ENCODE measurements at regions not wholly inside any gene's neighbourhood (a gene's known extent, or its start where the extent isn't known, plus 50 kb on each side); places are given as distances from the start of the nearest gene placed in this dataset.

DNA sequence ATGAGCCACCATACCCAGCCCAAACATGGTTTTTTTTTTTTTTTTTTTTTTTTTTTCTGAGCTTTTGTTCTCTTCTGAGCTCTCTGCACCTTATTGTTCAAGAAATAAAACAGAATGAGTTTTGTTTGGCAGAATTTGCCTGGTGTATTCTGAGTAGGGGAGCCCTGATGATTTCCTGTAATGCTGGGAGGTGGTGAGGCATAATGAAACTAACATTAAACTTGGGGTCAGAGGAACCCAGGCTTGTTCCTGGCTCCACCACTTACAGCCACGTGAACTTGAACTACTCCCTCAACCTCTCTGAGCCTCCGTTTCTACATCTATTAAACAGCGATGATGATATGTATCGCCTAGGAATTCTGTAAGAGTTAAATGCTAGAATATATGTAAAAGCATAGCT is 276.3 kb upstream of the CRY1 start:
- Histone ChIP-seq H3K36me3 (no peaks in the 10 kb centered on the region), H3K9me3 (no peaks in the 10 kb centered on the region), H3K27me3 (no peaks in the 10 kb centered on the region), H3K27ac (no peak overlapping the region), H3K4me3 (no peak overlapping the region), H3K4me1 (peaks cover 4% of the 10 kb centered on the region)
- TF ChIP-seq, protein P1, sequence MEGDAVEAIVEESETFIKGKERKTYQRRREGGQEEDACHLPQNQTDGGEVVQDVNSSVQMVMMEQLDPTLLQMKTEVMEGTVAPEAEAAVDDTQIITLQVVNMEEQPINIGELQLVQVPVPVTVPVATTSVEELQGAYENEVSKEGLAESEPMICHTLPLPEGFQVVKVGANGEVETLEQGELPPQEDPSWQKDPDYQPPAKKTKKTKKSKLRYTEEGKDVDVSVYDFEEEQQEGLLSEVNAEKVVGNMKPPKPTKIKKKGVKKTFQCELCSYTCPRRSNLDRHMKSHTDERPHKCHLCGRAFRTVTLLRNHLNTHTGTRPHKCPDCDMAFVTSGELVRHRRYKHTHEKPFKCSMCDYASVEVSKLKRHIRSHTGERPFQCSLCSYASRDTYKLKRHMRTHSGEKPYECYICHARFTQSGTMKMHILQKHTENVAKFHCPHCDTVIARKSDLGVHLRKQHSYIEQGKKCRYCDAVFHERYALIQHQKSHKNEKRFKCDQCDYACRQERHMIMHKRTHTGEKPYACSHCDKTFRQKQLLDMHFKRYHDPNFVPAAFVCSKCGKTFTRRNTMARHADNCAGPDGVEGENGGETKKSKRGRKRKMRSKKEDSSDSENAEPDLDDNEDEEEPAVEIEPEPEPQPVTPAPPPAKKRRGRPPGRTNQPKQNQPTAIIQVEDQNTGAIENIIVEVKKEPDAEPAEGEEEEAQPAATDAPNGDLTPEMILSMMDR (IDR thresholded peaks at IDR 0.05), result no peak
- TF ChIP-seq EP300 (IDR thresholded peaks at IDR 0.05) (no peak), POLR2A (IDR thresholded peaks at IDR 0.05) (no peak), POLR2AphosphoS5 (IDR thresholded peaks at IDR 0.05) (no peak)
- DNase-seq (ENCODE audit: low spot score in 2 of 2), result no peak
- 90% methylated on average over 4 of the region's 4 CpGs for WGBS

DNA sequence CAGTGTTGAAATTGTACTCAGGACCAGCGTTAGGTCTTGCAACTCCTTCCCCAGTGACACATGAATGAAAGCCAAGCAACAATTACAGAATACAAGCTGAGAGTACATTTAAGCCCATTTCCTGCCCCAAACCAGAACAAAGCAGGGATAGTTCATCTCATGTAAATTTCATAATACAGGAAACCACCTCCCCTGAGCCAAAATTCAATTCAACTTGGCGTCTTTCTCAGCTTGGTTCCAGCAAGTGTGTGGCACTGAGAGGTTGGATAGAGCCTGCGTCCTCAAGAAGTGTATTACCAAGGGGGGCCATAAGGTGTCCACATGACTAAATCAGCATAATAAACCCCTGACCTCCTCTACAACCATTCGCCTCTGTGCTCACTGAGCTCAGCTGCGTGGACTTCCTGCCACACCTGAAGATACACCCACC is 278.9 kb upstream of the CRY1 start:
- TF ChIP-seq, protein P1 (IDR thresholded peaks at IDR 0.05), result no peak
- no peak for TF ChIP-seq EP300 (IDR thresholded peaks at IDR 0.05)
- no peak for TF ChIP-seq POLR2A (IDR thresholded peaks at IDR 0.05)
- Histone ChIP-seq H3K36me3 (no peaks in the 10 kb centered on the region), H3K27ac (no peak overlapping the region), H3K4me3 (no peak overlapping the region), H3K27me3 (no peaks in the 10 kb centered on the region), H3K9me3 (no peaks in the 10 kb centered on the region), H3K4me1 (peaks cover 4% of the 10 kb centered on the region)
- WGBS, result 34% methylated on average over 5 of the region's 5 CpGs
- DNase-seq (ENCODE audit: low spot score in 2 of 2), result no peak

DNA sequence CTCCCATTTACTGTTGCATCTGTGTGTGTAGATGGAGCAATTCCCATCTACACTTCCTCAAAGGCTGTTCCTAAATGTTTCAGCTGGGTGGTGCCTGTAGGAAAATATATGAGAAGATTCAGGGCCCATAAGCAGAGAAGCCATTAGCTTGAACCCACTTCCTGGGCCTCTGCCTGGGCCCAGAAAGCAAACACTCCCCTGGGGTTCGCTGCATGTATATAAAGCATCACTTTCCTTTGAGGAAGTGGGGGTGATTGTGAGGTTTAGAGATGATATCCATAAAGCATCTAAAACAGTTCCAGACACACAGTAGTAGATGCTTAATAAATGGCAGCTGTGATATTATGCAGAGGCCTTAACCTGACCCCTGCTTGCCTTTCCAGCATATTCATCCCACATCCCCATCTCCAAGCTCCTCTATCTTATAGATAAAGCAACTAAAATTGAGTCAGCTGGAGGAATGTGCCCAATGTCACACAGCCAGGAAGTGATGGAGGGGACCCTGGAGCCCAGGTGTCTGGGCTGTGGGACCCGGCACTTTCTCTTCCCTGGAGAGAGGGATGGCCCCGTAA is 280.0 kb upstream of the CRY1 start:
- TF ChIP-seq POLR2AphosphoS5 (IDR thresholded peaks at IDR 0.05), result no peak
- TF ChIP-seq EP300 (IDR thresholded peaks at IDR 0.05), result no peak
- TF ChIP-seq, protein P1 (IDR thresholded peaks at IDR 0.05), result no peak
- no peak for TF ChIP-seq POLR2A (IDR thresholded peaks at IDR 0.05)
- Histone ChIP-seq H3K4me3 (no peak overlapping the region), H3K4me1 (peaks cover 4% of the 10 kb centered on the region), H3K27ac (no peak overlapping the region), H3K9me3 (no peaks in the 10 kb centered on the region), H3K36me3 (no peaks in the 10 kb centered on the region), H3K27me3 (no peaks in the 10 kb centered on the region)
- WGBS, result 78% methylated on average over 2 of the region's 3 CpGs
- no peak for DNase-seq (ENCODE audit: low spot score in 2 of 2)

DNA sequence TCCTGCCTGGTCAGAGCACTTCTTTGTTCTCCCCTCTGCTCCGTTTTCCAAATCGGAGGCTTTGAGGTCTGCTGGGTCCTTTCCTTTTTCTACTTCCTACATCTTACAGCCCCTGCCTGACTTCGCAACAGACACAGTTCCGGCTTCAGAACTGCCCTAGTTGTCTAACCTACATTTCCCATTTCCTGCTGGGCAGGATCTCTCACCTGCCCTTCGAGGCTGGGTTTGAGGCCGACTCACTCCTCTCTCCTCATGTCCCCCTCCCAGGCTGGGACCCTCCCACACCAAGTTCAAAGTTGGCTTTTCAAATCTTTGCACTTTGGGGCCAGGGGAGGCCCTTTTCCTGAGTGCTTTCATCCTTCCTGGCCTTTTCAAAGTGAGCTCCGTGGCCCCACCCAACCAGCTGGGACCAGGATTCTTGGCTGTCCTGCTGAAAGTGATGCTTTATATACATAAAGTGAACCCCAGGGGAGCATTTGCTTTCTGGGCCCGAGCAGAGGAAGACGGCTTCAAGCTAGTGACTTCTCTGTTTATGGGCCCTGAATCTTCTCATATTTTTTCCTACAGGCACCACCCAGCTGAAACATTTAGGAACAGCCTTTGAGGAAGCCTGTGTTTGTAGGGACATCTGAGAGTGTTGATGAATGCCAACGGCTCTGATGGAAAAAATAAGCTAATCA is 281.0 kb upstream of the CRY1 start:
- 52% methylated on average over 10 of the region's 10 CpGs for WGBS
- DNase-seq (ENCODE audit: low spot score in 2 of 2), result no peak
- TF ChIP-seq POLR2A (IDR thresholded peaks at IDR 0.05), result no peak
- TF ChIP-seq EP300 (IDR thresholded peaks at IDR 0.05), result no peak
- TF ChIP-seq, protein P1 (IDR thresholded peaks at IDR 0.05), result no peak
- no peak for TF ChIP-seq POLR2AphosphoS5 (IDR thresholded peaks at IDR 0.05)
- Histone ChIP-seq H3K27ac (no peak overlapping the region), H3K27me3 (no peaks in the 10 kb centered on the region), H3K36me3 (no peaks in the 10 kb centered on the region), H3K4me3 (no peak overlapping the region), H3K4me1 (peaks cover 4% of the 10 kb centered on the region), H3K9me3 (no peaks in the 10 kb centered on the region)

DNA sequence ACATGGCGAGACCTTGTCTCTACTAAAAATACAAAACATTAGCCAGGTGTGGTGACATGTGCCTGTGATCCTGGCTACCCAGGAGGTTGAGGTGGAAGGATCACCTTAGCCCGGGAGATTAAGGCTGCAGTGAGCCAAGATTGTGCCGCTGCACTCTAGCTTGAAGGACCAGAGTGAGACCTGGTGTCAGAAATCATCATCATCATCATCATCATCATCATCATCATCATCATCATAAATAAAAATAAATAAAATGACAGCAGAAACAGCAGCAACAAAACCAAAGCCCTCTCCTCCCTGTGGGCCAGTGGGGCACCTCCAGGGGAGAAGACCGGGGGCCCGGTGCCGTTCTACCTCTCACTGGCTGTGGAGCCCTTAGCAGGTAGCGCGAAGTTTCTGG is 281.9 kb upstream of the CRY1 start:
- Histone ChIP-seq H3K27me3 (no peaks in the 10 kb centered on the region), H3K36me3 (no peaks in the 10 kb centered on the region), H3K4me3 (no peak overlapping the region), H3K9me3 (no peaks in the 10 kb centered on the region), H3K4me1 (peaks cover 6% of the 10 kb centered on the region), H3K27ac (no peak overlapping the region)
- TF ChIP-seq POLR2AphosphoS5 (IDR thresholded peaks at IDR 0.05) (no peak), EP300 (IDR thresholded peaks at IDR 0.05) (no peak), POLR2A (IDR thresholded peaks at IDR 0.05) (no peak)
- TF ChIP-seq, protein P1 (IDR thresholded peaks at IDR 0.05), result no peak
- no peak for DNase-seq (ENCODE audit: low spot score in 2 of 2)
- WGBS, result 81% methylated on average over 8 of the region's 8 CpGs
